GM12864 (cell line): ENCODE measurements at regions not wholly inside any gene's neighbourhood (a gene's known extent, or its start where the extent isn't known, plus 50 kb on each side); places are given as distances from the start of the nearest gene placed in this dataset.

Experiments
- DNase-seq: peaks from one replicate; pipeline ENCODE4 v3.0.0-alpha.2; 2011; ENCODE audit warnings: low read depth
- H3K4me3 ChIP-seq: 2 replicates; pipeline ENCODE4 v1.5.1; 2011; ENCODE audit warnings: mild to moderate bottlenecking, low read depth, low read length, control low read depth
- CTCF ChIP-seq: IDR thresholded peaks from 2 replicates; pipeline ENCODE4 v1.5.1; 2011; ENCODE audit warnings: low read depth, mild to moderate bottlenecking, moderate library complexity, low read length, control low read depth, inconsistent platforms; ENCODE audit errors: missing control alignments

GRCh38 chr2:75361486-75361885 lies 162.2 kb upstream of the TACR1 start:
- TF ChIP-seq CTCF, result no peak
- no peak overlapping the region for H3K4me3 ChIP-seq
- DNase-seq, result no peak

GRCh38 chr2:75360945-75361344 lies 161.6 kb upstream of the TACR1 start:
- H3K4me3 ChIP-seq, result no peak overlapping the region

GRCh38 chr2:75356865-75357264 lies 157.5 kb upstream of the TACR1 start:
- no peak for DNase-seq
- no peak for TF ChIP-seq CTCF
- no peak overlapping the region for H3K4me3 ChIP-seq

More at GRCh38 chr2:75360945-75361344, 161.6 kb upstream of the TACR1 start:
- no peak for DNase-seq
- TF ChIP-seq CTCF, result no peak

GRCh38 chr2:75353131-75353530 lies 153.8 kb upstream of the TACR1 start:
- no peak overlapping the region for H3K4me3 ChIP-seq
- no peak for DNase-seq
- no peak for TF ChIP-seq CTCF

GRCh38 chr2:75348307-75348706 lies 149.0 kb upstream of the TACR1 start:
- H3K4me3 ChIP-seq, result no peak overlapping the region
- TF ChIP-seq CTCF, result no peak
- no peak for DNase-seq

GRCh38 chr2:75344146-75344545 lies 144.8 kb upstream of the TACR1 start:
- H3K4me3 ChIP-seq, result no peak overlapping the region
- TF ChIP-seq CTCF, result no peak
- no peak for DNase-seq

GRCh38 chr2:75342504-75343175 lies 143.3 kb upstream of the TACR1 start:
- peak; percentile 16 for DNase-seq
- TF ChIP-seq CTCF, result no peak
- H3K4me3 ChIP-seq, result no peak overlapping the region
